Prostate gland (tissue), 2 donors: ENCODE measurements at regions not wholly inside any gene's neighbourhood (a gene's known extent, or its start where the extent isn't known, plus 50 kb on each side); places are given as distances from the start of the nearest gene placed in this dataset.

Experiments used
- DNase-seq: peaks from one replicate; pipeline ENCODE4 v3.0.0-alpha.2; 2019; ENCODE audit warnings: low spot score
- H3K27ac ChIP-seq, 2 donors: fragments of 200-600 bp; sonication (generic); 2 replicates each; pipeline ENCODE4 v1.5.1; 2017 to 2019
- H3K27me3 ChIP-seq: fragments of 200-600 bp; sonication (generic); replicated peaks from 2 replicates; pipeline ENCODE4 v1.5.1; 2019; ENCODE audit not compliant: insufficient read depth
- H3K36me3 ChIP-seq, 2 donors: fragments of 200-600 bp; sonication (generic); 1 replicate in 1 of 2; 2 replicates in 1 of 2; pipeline versions ENCODE4 v1.5.1 to v1.8.1; 2017 to 2019
- H3K4me1 ChIP-seq: fragments of 200-600 bp; sonication (generic); replicated peaks from 2 replicates; pipeline ENCODE4 v1.5.1; 2019
- H3K4me3 ChIP-seq, 2 donors: fragments of 200-600 bp; sonication (generic); 2 replicates each; pipeline ENCODE4 v1.5.1; 2017 to 2019
- H3K9me3 ChIP-seq: fragments of 200-600 bp; sonication (generic); 2 replicates; pipeline ENCODE4 v1.5.1; 2017
- CTCF ChIP-seq, 4 experiments: fragments of 200-600 bp in 2 of 4; fragments of 450-650 bp in 2 of 4; sonication (generic) in 2 of 4; IDR thresholded peaks; 1 replicate in 3 of 4; 2 replicates in 1 of 4; pipeline ENCODE4 v1.5.1; 2016 to 2019; ENCODE audit warnings: antibody characterized with exemption in 4 of 4, mild to moderate bottlenecking in 2 of 4, moderate library complexity in 2 of 4
- POLR2A ChIP-seq: fragments of 450-650 bp; IDR thresholded peaks from one replicate; pipeline ENCODE4 v1.6.1; 2016; ENCODE audit warnings: antibody characterized with exemption, mild to moderate bottlenecking
- POLR2AphosphoS5 ChIP-seq: sonication (generic); formaldehyde crosslinking; IDR thresholded peaks from one replicate; pipeline ENCODE4 v1.6.1; 2017; ENCODE audit warnings: antibody characterized with exemption
- WGBS: methylation state at CpG from one replicate; pipeline ENCODE4 v1.1.5; 2018; 5-methylcytosine and 5-hydroxymethylcytosine counted together
- intact Hi-C: fragments of 100-400 bp; cut with DNase I; formaldehyde crosslinking; loops from one replicate; pipeline ENCODE4 v1.14.2; 2022

- Histone ChIP-seq H3K4me1 (no peaks in the 10 kb centered on the region), H3K4me3 (no peak overlapping the region), H3K9me3 (no peaks in the 10 kb centered on the region), H3K27ac (no peak overlapping the region), H3K36me3 (no peaks in the 10 kb centered on the region), H3K27me3 (no peaks in the 10 kb centered on the region)
- 80% methylated on average over 4 of the region's 4 CpGs for WGBS
- no peak for TF ChIP-seq POLR2AphosphoS5
- TF ChIP-seq CTCF (IDR thresholded peaks at IDR 0.05) = no peak
- TF ChIP-seq POLR2A = no peak
- DNase-seq = no peak
- intact Hi-C loops = no loop called here
Measured at GRCh38 chr2:103961862-103962261, 892.1 kb upstream of the POU3F3 start.

GRCh38 chr2:103962670-103963069 is 891.2 kb upstream of the POU3F3 start:
- WGBS = 87% methylated on average over 4 of the region's 4 CpGs
- H3K27ac ChIP-seq = no peak overlapping the region
- H3K4me3 ChIP-seq = no peak overlapping the region
- no peaks in the 10 kb centered on the region for H3K27me3 ChIP-seq
- no peaks in the 10 kb centered on the region for H3K4me1 ChIP-seq
- intact Hi-C loops = no loop called here
- H3K9me3 ChIP-seq = no peaks in the 10 kb centered on the region
- no peaks in the 10 kb centered on the region for H3K36me3 ChIP-seq
- no peak for TF ChIP-seq CTCF (IDR thresholded peaks at IDR 0.05)
- no peak for TF ChIP-seq POLR2AphosphoS5
- TF ChIP-seq POLR2A = no peak
- no peak for DNase-seq

GRCh38 chr2:103963146-103963725 is 890.7 kb upstream of the POU3F3 start:
- Histone ChIP-seq H3K36me3 (no peaks in the 10 kb centered on the region), H3K4me3 (no peak overlapping the region), H3K27ac (no peak overlapping the region), H3K27me3 (no peaks in the 10 kb centered on the region), H3K4me1 (no peaks in the 10 kb centered on the region), H3K9me3 (no peaks in the 10 kb centered on the region)
- intact Hi-C loops = no loop called here
- TF ChIP-seq CTCF (IDR thresholded peaks at IDR 0.05) (no peak), POLR2A (no peak), POLR2AphosphoS5 (no peak)
- 90% methylated on average over 5 of the region's 5 CpGs for WGBS
- no peak for DNase-seq

- DNase-seq = no peak
- no peak overlapping the region for H3K27ac ChIP-seq
- no peaks in the 10 kb centered on the region for H3K27me3 ChIP-seq
- H3K36me3 ChIP-seq = no peaks in the 10 kb centered on the region
- intact Hi-C loops = no loop called here
- no peaks in the 10 kb centered on the region for H3K9me3 ChIP-seq
- H3K4me1 ChIP-seq = no peaks in the 10 kb centered on the region
- no peak for TF ChIP-seq POLR2A
- TF ChIP-seq CTCF (IDR thresholded peaks at IDR 0.05) = no peak
- TF ChIP-seq POLR2AphosphoS5 = no peak
- no peak overlapping the region for H3K4me3 ChIP-seq
- 89% methylated on average over 4 of the region's 4 CpGs for WGBS
Measured at GRCh38 chr2:103977241-103977640, 876.7 kb upstream of the POU3F3 start.

GRCh38 chr2:103977668-103978067 is 876.2 kb upstream of the POU3F3 start:
- Histone ChIP-seq H3K36me3 (no peaks in the 10 kb centered on the region), H3K4me3 (no peak overlapping the region), H3K4me1 (no peaks in the 10 kb centered on the region), H3K27me3 (no peaks in the 10 kb centered on the region), H3K27ac (no peak overlapping the region), H3K9me3 (no peaks in the 10 kb centered on the region)
- intact Hi-C loops = no loop called here
- TF ChIP-seq POLR2AphosphoS5 = no peak
- no peak for TF ChIP-seq CTCF (IDR thresholded peaks at IDR 0.05)
- TF ChIP-seq POLR2A = no peak
- no peak for DNase-seq
